ENCODE measurements at regions not wholly inside any gene's neighbourhood (a gene's known extent, or its start where the extent isn't known, plus 50 kb on each side); places are given as distances from the start of the nearest gene placed in this dataset.

- H4K8ac ChIP-seq (ENCODE audit: extremely low read depth, insufficient read depth, low read length), result no peak overlapping the region
- peak overlapping the region in 1 of 4 experiments; percentile 41; a peak in 1 of 7 replicates for H3K9ac ChIP-seq (replicated peaks in 1 of 4; ENCODE audit: extremely low read depth in 1 of 4, low read depth in 3 of 4, low read length in 3 of 4)
- peak overlapping the region; percentile 27 to 48; a peak in 3 of 4 replicates for H3K4me2 ChIP-seq (ENCODE audit: insufficient read depth in 1 of 2, low read depth in 2 of 2, low read length in 2 of 2)
- DNase-seq (ENCODE audit: low read depth in 1 of 2, low spot score in 2 of 2) (peak in 1 of 2 experiments; percentile 50), FAIRE-seq (peak; percentile 57)
- no peak overlapping the region for H4K91ac ChIP-seq (replicated peaks; ENCODE audit: insufficient read length, low read length)
- H2BK120ac ChIP-seq (replicated peaks; ENCODE audit: low read depth, low read length), result peak overlapping the region; percentile 77
- TF ChIP-seq YY1 (IDR thresholded peaks at IDR 0.05; ENCODE audit: low read depth, low read length), result 0 out of 2 replicates have a peak, but pooled peaks have one; percentile 26
- TF ChIP-seq CBX8 (IDR thresholded peaks at IDR 0.05; ENCODE audit: borderline replicate concordance, low read depth, low read length), result no peak
- 21% methylated on average over 4 of the region's 4 CpGs; no CpG with 5 or more reads in 1 of the 2 experiments for WGBS, 2 experiments (ENCODE audit: extremely low coverage in 1 of 2, insufficient coverage in 1 of 2, insufficient read length in 1 of 2, insufficient replicate concordance in 2 of 2, low coverage in 1 of 2, low lambda C conversion rate in 2 of 2, missing lambda C conversion rate in 1 of 2)
- CTCF ChIA-PET (ENCODE audit: partially characterized antibody), result interaction anchor here (0.9 to 2.9 kb wide), 6 partner anchors 13 to 532 kb away, joined by 3 to 20 read pairs (median 4); no protein-coding TSS in a partner anchor
- no peak overlapping the region for H2BK12ac ChIP-seq (ENCODE audit: low read depth, low read length)
- H3K18ac ChIP-seq (ENCODE audit: extremely low read depth, low read length), result peak overlapping the region; percentile 93
- H3K4me1 ChIP-seq (replicated peaks in 1 of 4; ENCODE audit: control insufficient read depth in 3 of 4, insufficient read depth in 4 of 4, low read length in 3 of 4), result peaks cover 6 to 35% (median 28%) of the 10 kb centered on the region in 4 experiments
- H3K14ac ChIP-seq (ENCODE audit: insufficient read length), result no peak overlapping the region
- no peak overlapping the region for H3K23ac ChIP-seq (ENCODE audit: insufficient read length)
- POLR2A ChIA-PET (ENCODE audit: partially characterized antibody), result interaction anchor here (0.7 to 2.7 kb wide), 4 partner anchors 15 to 197 kb away, joined by 3 to 16 read pairs (median 4); partner anchors contain the start of gene ZNF644
- H4K5ac ChIP-seq (ENCODE audit: insufficient read length, low read depth, low read length), result peak overlapping the region; percentile 2
- 0 out of 8 replicates have a peak overlapping the region, but pooled peaks of 1 of the 4 experiments have one; percentile 6 for H3K4me3 ChIP-seq (ENCODE audit: extremely low read depth in 1 of 4, insufficient read depth in 2 of 4, low read depth in 3 of 4, low read length in 4 of 4)
- no peak overlapping the region for H2BK15ac ChIP-seq (ENCODE audit: low read length)
- H3K79me2 ChIP-seq (ENCODE audit: control insufficient read depth in 1 of 2, insufficient read depth in 2 of 2, low read length in 2 of 2), result no peaks in the 10 kb centered on the region
- H2AFZ ChIP-seq (ENCODE audit: low read length), result peak overlapping the region; percentile 78; the same call in 1 of the 2 replicates
- no peaks in the 10 kb centered on the region for H3K36me3 ChIP-seq (ENCODE audit: control insufficient read depth in 2 of 4, insufficient read depth in 4 of 4, low read length in 3 of 4)
- H3K27me3 ChIP-seq (replicated peaks in 1 of 4; ENCODE audit: control insufficient read depth in 3 of 4, extremely low read depth in 1 of 4, insufficient read depth in 3 of 4, low read length in 3 of 4), result no peaks in the 10 kb centered on the region; a peak in 1 of 7 replicates
- H2BK5ac ChIP-seq (ENCODE audit: low read depth, low read length), result peak overlapping the region; percentile 84; the same call in 1 of the 2 replicates
- no peaks in the 10 kb centered on the region for H3K23me2 ChIP-seq (ENCODE audit: low read depth, low read length)
- no peaks in the 10 kb centered on the region for H3K9me3 ChIP-seq (ENCODE audit: insufficient read depth in 2 of 2, low read depth in 1 of 2, low read length in 1 of 2)
- H2AK5ac ChIP-seq (ENCODE audit: low read depth, low read length), result no peak overlapping the region
- 0 out of 2 replicates have a peak overlapping the region, but pooled peaks have one; percentile 68 for H2BK20ac ChIP-seq (ENCODE audit: low read length)
- H3K4ac ChIP-seq (replicated peaks; ENCODE audit: insufficient read length, low read depth, low read length), result no peak overlapping the region
- peak overlapping the region; percentile 20 for H3K56ac ChIP-seq (replicated peaks; ENCODE audit: insufficient read length, low read depth, low read length)
- H3K79me1 ChIP-seq (ENCODE audit: low read depth, low read length), result no peaks in the 10 kb centered on the region
- no peaks in the 10 kb centered on the region for H4K20me1 ChIP-seq (replicated peaks in 1 of 2; ENCODE audit: control insufficient read depth in 1 of 2, insufficient read depth in 2 of 2, low read length in 2 of 2)
- H3K27ac ChIP-seq (ENCODE audit: low read depth, low read length), result peak overlapping the region; percentile 70
These were observed 101.9 kb upstream of the ZNF644 start for GRCh38 chr1:91123773-91124172.

All from H1 (cell line).